GM12878 (cell line): ENCODE measurements at regions not wholly inside any gene's neighbourhood (a gene's known extent, or its start where the extent isn't known, plus 50 kb on each side); places are given as distances from the start of the nearest gene placed in this dataset.

ENCODE experiments used
- ATAC-seq: fragments of 200-7000 bp; cut with Tn5 transposase; 3 replicates; pipeline ENCODE4 v1.9.1; 2020; ENCODE audit warnings: mild to moderate bottlenecking, moderate library complexity
- BruUV-seq: library from RNA; stranded (reverse); fragments of 400-500 nt; replicated peaks from 2 replicates; lab custom pipeline; 2021; lab: Mats Ljungman, UMichigan
- CTCF ChIA-PET: fragments of 300-600 bp; sonication (Branson Sonifier 250); formaldehyde crosslinking; extraction: SDS; loops from one replicate; lab custom pipeline; 2021; ENCODE audit warnings: inconsistent platforms; lab: Yijun Ruan, JAX
- POLR2A ChIA-PET: fragments of 350-600 bp; formaldehyde crosslinking; extraction: SDS; loops from one replicate; lab custom pipeline; 2021; ENCODE audit warnings: inconsistent platforms; lab: Charles Lee
- RAD21 ChIA-PET: fragments of 300-600 bp; sonication (Branson Sonifier 250); formaldehyde crosslinking; loops from one replicate; lab custom pipeline; 2023; ENCODE audit warnings: antibody characterized with exemption; ENCODE audit not compliant: unreplicated experiment; lab: Charles Lee
- SMC1A ChIA-PET: fragments of 300-600 bp; sonication (Branson Sonifier 250); formaldehyde crosslinking; loops from one replicate; lab custom pipeline; 2023; ENCODE audit not compliant: unreplicated experiment, uncharacterized antibody; lab: Charles Lee
- DNase-seq: peaks from one replicate; pipeline ENCODE4 v3.0.0-alpha.2; 2011; ENCODE audit warnings: low read depth, low spot score
- FAIRE-seq: peaks from 3 replicates; lab custom pipeline; 2011; peaks lifted over from hg19 to GRCh38; lab: Jason Lieb, UNC
- H2AFZ ChIP-seq: 2 replicates; pipeline ENCODE4 v1.6.0; 2011; ENCODE audit warnings: low read depth, low read length, control low read depth; ENCODE audit not compliant: control insufficient read depth
- H3K27ac ChIP-seq: 2 replicates; pipeline ENCODE4 v1.5.1; 2011; ENCODE audit warnings: control low read depth; ENCODE audit not compliant: control insufficient read depth, insufficient read depth
- H3K27me3 ChIP-seq, 2 experiments: replicated peaks in 1 of 2; 2 replicates each; pipeline versions ENCODE4 v1.6.0 to v1.6.1; 2011; ENCODE audit warnings: low read length in 1 of 2; ENCODE audit not compliant: control insufficient read depth in 2 of 2, insufficient read depth in 2 of 2
- H3K36me3 ChIP-seq, 2 experiments: 2 replicates each; pipeline ENCODE4 v1.5.1; 2011; ENCODE audit warnings: low read length in 1 of 2; ENCODE audit not compliant: control insufficient read depth in 2 of 2, insufficient read depth in 2 of 2
- H3K4me1 ChIP-seq: 2 replicates; pipeline ENCODE4 v1.6.1; 2011; ENCODE audit warnings: mild to moderate bottlenecking, low read length, moderate library complexity, mixed read lengths; ENCODE audit not compliant: control insufficient read depth, insufficient read depth
- H3K4me2 ChIP-seq: 2 replicates; pipeline ENCODE4 v1.6.0; 2011; ENCODE audit warnings: control low read depth; ENCODE audit not compliant: control insufficient read depth, insufficient read depth
- H3K4me3 ChIP-seq: fragments of 200-600 bp; sonication (generic); 2 replicates; pipeline ENCODE4 v1.5.1; 2016
- H3K79me2 ChIP-seq: 2 replicates; pipeline ENCODE4 v1.6.0; 2011; ENCODE audit warnings: low read length; ENCODE audit not compliant: control insufficient read depth, insufficient read depth
- H3K9ac ChIP-seq: 2 replicates; pipeline ENCODE4 v1.8.0; 2011; ENCODE audit warnings: low read length, control low read depth, mixed read lengths; ENCODE audit not compliant: control insufficient read depth, insufficient read depth
- H3K9me3 ChIP-seq: replicated peaks from 3 replicates; pipeline ENCODE4 v1.5.1; 2011; ENCODE audit warnings: mild to moderate bottlenecking, low read length; ENCODE audit not compliant: control insufficient read depth, insufficient read depth
- H4K20me1 ChIP-seq: 2 replicates; pipeline ENCODE4 v1.6.0; 2011; ENCODE audit not compliant: control insufficient read depth, insufficient read depth
- ASH2L ChIP-seq: fragments of 300-600, 200-600 bp; sonication (generic); IDR thresholded peaks from 2 replicates; pipeline ENCODE4 v1.6.1; 2017; ENCODE audit warnings: low read depth, mild to moderate bottlenecking, borderline replicate concordance
- BRCA1 ChIP-seq: IDR thresholded peaks from 2 replicates; pipeline ENCODE4 v1.6.1; 2011; ENCODE audit warnings: low read depth, low read length, improper control_type of control experiment
- CHD2 ChIP-seq: IDR thresholded peaks from 2 replicates; pipeline ENCODE4 v1.6.1; 2011; ENCODE audit warnings: low read depth, low read length, improper control_type of control experiment, borderline replicate concordance
- CREB1 ChIP-seq: IDR thresholded peaks from 2 replicates; pipeline ENCODE4 v1.6.1; 2012; ENCODE audit warnings: low read depth, mild to moderate bottlenecking, inconsistent platforms
- EGR1 ChIP-seq, 2 experiments: IDR thresholded peaks; 1 replicate in 1 of 2; 2 replicates in 1 of 2; pipeline ENCODE4 v1.6.1; 2011 to 2012; ENCODE audit warnings: low read depth in 2 of 2, low read length in 2 of 2, borderline replicate concordance in 1 of 2, mild to moderate bottlenecking in 1 of 2, moderate library complexity in 1 of 2
- GABPA ChIP-seq: IDR thresholded peaks from 2 replicates; pipeline ENCODE4 v1.6.1; 2014; ENCODE audit warnings: antibody characterized with exemption, low read depth, mild to moderate bottlenecking, inconsistent platforms
- HDAC6 ChIP-seq: fragments of 200-600 bp; sonication (generic); IDR thresholded peaks from one replicate; pipeline ENCODE4 v1.8.0; 2017; ENCODE audit warnings: antibody characterized with exemption; ENCODE audit not compliant: unreplicated experiment
- IKZF1 ChIP-seq: fragments of 450-650 bp; conservative IDR thresholded peaks from 2 replicates; pipeline ENCODE4 v1.6.1; 2017; ENCODE audit warnings: antibody characterized with exemption, mild to moderate bottlenecking
- IKZF2 ChIP-seq, 2 experiments: fragments of 450-650 bp; IDR thresholded peaks; 2 replicates each; pipeline ENCODE4 v1.6.1; 2017; ENCODE audit warnings: mild to moderate bottlenecking in 2 of 2, moderate library complexity in 2 of 2
- NBN ChIP-seq: fragments of 450-650 bp; IDR thresholded peaks from 2 replicates; pipeline ENCODE4 v1.6.1; 2016
- NFXL1 ChIP-seq: fragments of 450-650 bp; IDR thresholded peaks from 2 replicates; pipeline ENCODE4 v1.6.1; 2017; ENCODE audit warnings: antibody characterized with exemption, mild to moderate bottlenecking, borderline replicate concordance
- NRF1 ChIP-seq: conservative IDR thresholded peaks from 2 replicates; pipeline ENCODE4 v1.6.1; 2011; ENCODE audit warnings: mild to moderate bottlenecking, low read depth, low read length, improper control_type of control experiment
- RAD51 ChIP-seq: fragments of 450-650 bp; IDR thresholded peaks from 2 replicates; pipeline ENCODE4 v1.6.1; 2016; ENCODE audit warnings: moderate library complexity, mild to moderate bottlenecking, inconsistent platforms
- ZNF207 ChIP-seq: fragments of 450-650 bp; IDR thresholded peaks from 2 replicates; pipeline ENCODE4 v1.6.1; 2014; ENCODE audit warnings: antibody characterized with exemption, mild to moderate bottlenecking, borderline replicate concordance
- WGBS: methylation state at CpG from one replicate; pipeline ENCODE4 v1.1.6; 2016; ENCODE audit warnings: low lambda C conversion rate; ENCODE audit not compliant: insufficient replicate concordance, insufficient coverage; ENCODE audit errors: missing lambda C conversion rate; 5-methylcytosine and 5-hydroxymethylcytosine counted together
- in situ Hi-C: fragments of 300-500 bp; cut with MboI; formaldehyde crosslinking; loops from 9 replicates; pipeline ENCODE4 v1.14.3; 2018; ENCODE audit warnings: mixed read lengths
- intact Hi-C: fragments of 100-400 bp; cut with micrococcal nuclease; formaldehyde crosslinking; loops from one replicate; pipeline ENCODE4 v1.14.2; 2022; ENCODE audit not compliant: unreplicated experiment
- TF ChIP-seq, protein P1 (sequence below): fragments of 450-650 bp; IDR thresholded peaks from 2 replicates; pipeline ENCODE4 v1.6.1; 2018; ENCODE audit warnings: mild to moderate bottlenecking, low read depth, moderate library complexity; ENCODE audit not compliant: partially characterized antibody
- TF ChIP-seq, protein P2 (sequence below): fragments of 450-650 bp; IDR thresholded peaks from 2 replicates; pipeline ENCODE4 v1.6.1; 2018; ENCODE audit warnings: borderline replicate concordance, mild to moderate bottlenecking; ENCODE audit not compliant: partially characterized antibody
- TF ChIP-seq, protein P3 (sequence below), 3 experiments: IDR thresholded peaks in 2 of 3; conservative IDR thresholded peaks in 1 of 3; 2 replicates each; pipeline ENCODE4 v1.5.1; 2011; ENCODE audit warnings: low read depth in 3 of 3, low read length in 3 of 3, mild to moderate bottlenecking in 3 of 3, control low read depth in 2 of 3, moderate library complexity in 2 of 3, inconsistent platforms in 1 of 3, mixed read lengths in 1 of 3; ENCODE audit not compliant: control insufficient read depth in 2 of 3, insufficient read depth in 1 of 3; ENCODE audit errors: extremely low read depth in 1 of 3

DNA sequence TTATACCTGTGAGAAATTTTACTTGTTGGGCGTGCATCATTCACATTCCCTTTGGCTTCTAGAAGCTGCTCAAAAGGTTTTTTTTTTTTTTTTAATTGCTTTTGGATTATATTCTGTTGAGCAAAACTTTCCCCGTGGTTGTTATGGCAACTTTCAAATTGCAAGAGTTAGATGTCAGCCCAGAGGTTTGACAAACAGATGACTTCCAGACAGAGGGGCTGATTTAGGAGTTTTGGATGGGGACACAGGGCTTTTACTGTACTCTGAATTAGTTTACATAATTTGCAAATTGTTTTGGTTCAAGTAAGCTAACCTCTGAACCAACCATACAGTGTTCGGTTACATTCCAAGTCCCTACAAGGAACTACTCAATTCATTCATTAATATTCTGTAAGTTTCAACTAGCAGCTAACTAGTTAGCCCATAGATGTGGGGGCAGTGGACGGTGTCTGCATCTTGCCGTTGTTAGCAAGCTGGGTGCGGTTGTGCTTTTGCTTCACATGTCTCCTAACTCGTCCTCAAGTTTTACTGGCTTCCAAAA is 66.4 kb upstream of the JAZF1 start:
- ATAC-seq (no peak), FAIRE-seq (no peak), DNase-seq (no peak)
- Histone ChIP-seq H3K27me3 (no peaks in the 10 kb centered on the region; a peak in 1 of 4 replicates), H3K36me3 (no peaks in the 10 kb centered on the region), H3K9me3 (no peaks in the 10 kb centered on the region), H3K79me2 (no peaks in the 10 kb centered on the region), H4K20me1 (no peaks in the 10 kb centered on the region), H3K4me3 (no peak overlapping the region), H3K9ac (no peak overlapping the region), H3K27ac (no peak overlapping the region), H2AFZ (no peak overlapping the region), H3K4me1 (no peaks in the 10 kb centered on the region), H3K4me2 (no peak overlapping the region)
- RAD21 ChIA-PET: no interaction called here
- CTCF ChIA-PET: interaction anchor here (0.7 to 1.1 kb wide), 3 partner anchors 51 to 198 kb away, joined by 3 to 4 read pairs (median 3); no protein-coding TSS in a partner anchor
- 43% methylated on average over 7 of the region's 7 CpGs for WGBS
- intact Hi-C loops (no loop called here), in situ Hi-C loops (no loop called here)
- POLR2A ChIA-PET: interaction anchor here (0.6 kb wide), 1 partner anchor 993 kb away, joined by 3 read pairs; no protein-coding TSS in a partner anchor
- no TSS peak for BruUV-seq
- SMC1A ChIA-PET: interaction anchor here (0.6 to 0.7 kb wide), 3 partner anchors 84 to 872 kb away, joined by 3 to 4 read pairs (median 3); no protein-coding TSS in a partner anchor
- no peak for TF ChIP-seq ZNF207
- TF ChIP-seq NRF1: no peak
- TF ChIP-seq, protein P1, sequence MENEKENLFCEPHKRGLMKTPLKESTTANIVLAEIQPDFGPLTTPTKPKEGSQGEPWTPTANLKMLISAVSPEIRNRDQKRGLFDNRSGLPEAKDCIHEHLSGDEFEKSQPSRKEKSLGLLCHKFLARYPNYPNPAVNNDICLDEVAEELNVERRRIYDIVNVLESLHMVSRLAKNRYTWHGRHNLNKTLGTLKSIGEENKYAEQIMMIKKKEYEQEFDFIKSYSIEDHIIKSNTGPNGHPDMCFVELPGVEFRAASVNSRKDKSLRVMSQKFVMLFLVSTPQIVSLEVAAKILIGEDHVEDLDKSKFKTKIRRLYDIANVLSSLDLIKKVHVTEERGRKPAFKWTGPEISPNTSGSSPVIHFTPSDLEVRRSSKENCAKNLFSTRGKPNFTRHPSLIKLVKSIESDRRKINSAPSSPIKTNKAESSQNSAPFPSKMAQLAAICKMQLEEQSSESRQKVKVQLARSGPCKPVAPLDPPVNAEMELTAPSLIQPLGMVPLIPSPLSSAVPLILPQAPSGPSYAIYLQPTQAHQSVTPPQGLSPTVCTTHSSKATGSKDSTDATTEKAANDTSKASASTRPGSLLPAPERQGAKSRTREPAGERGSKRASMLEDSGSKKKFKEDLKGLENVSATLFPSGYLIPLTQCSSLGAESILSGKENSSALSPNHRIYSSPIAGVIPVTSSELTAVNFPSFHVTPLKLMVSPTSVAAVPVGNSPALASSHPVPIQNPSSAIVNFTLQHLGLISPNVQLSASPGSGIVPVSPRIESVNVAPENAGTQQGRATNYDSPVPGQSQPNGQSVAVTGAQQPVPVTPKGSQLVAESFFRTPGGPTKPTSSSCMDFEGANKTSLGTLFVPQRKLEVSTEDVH: no peak
- TF ChIP-seq, protein P2, sequence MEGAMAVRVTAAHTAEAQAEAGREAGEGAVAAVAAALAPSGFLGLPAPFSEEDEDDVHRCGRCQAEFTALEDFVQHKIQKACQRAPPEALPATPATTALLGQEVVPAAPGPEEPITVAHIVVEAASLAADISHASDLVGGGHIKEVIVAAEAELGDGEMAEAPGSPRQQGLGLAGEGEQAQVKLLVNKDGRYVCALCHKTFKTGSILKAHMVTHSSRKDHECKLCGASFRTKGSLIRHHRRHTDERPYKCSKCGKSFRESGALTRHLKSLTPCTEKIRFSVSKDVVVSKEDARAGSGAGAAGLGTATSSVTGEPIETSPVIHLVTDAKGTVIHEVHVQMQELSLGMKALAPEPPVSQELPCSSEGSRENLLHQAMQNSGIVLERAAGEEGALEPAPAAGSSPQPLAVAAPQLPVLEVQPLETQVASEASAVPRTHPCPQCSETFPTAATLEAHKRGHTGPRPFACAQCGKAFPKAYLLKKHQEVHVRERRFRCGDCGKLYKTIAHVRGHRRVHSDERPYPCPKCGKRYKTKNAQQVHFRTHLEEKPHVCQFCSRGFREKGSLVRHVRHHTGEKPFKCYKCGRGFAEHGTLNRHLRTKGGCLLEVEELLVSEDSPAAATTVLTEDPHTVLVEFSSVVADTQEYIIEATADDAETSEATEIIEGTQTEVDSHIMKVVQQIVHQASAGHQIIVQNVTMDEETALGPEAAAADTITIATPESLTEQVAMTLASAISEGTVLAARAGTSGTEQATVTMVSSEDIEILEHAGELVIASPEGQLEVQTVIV: no peak
- no peak for TF ChIP-seq CHD2
- TF ChIP-seq GABPA: no peak
- TF ChIP-seq IKZF2 (IDR thresholded peaks at IDR 0.05): no peak
- TF ChIP-seq, protein P3, sequence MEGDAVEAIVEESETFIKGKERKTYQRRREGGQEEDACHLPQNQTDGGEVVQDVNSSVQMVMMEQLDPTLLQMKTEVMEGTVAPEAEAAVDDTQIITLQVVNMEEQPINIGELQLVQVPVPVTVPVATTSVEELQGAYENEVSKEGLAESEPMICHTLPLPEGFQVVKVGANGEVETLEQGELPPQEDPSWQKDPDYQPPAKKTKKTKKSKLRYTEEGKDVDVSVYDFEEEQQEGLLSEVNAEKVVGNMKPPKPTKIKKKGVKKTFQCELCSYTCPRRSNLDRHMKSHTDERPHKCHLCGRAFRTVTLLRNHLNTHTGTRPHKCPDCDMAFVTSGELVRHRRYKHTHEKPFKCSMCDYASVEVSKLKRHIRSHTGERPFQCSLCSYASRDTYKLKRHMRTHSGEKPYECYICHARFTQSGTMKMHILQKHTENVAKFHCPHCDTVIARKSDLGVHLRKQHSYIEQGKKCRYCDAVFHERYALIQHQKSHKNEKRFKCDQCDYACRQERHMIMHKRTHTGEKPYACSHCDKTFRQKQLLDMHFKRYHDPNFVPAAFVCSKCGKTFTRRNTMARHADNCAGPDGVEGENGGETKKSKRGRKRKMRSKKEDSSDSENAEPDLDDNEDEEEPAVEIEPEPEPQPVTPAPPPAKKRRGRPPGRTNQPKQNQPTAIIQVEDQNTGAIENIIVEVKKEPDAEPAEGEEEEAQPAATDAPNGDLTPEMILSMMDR (IDR thresholded peaks at IDR 0.05 in 2 of 3, conservative IDR thresholded peaks at IDR 0.05 in 1 of 3; ENCODE audit: control insufficient read depth in 2 of 3, extremely low read depth in 1 of 3, insufficient read depth in 1 of 3, low read depth in 3 of 3, low read length in 3 of 3): no peak
- no peak for TF ChIP-seq EGR1 (IDR thresholded peaks at IDR 0.05; ENCODE audit: borderline replicate concordance in 1 of 2, low read depth in 2 of 2, low read length in 2 of 2)
- no peak for TF ChIP-seq IKZF1
- TF ChIP-seq NBN: no peak
- no peak for TF ChIP-seq HDAC6
- no peak for TF ChIP-seq NFXL1
- no peak for TF ChIP-seq CREB1
- no peak for TF ChIP-seq RAD51
- TF ChIP-seq BRCA1: no peak
- no peak for TF ChIP-seq ASH2L
